ENCODE measurements at regions not wholly inside any gene's neighbourhood (a gene's known extent, or its start where the extent isn't known, plus 50 kb on each side); places are given as distances from the start of the nearest gene placed in this dataset.

GRCh38 chr15:47177177-47177576 is 540.1 kb upstream of the SEMA6D start:
- DNase-seq (ENCODE audit: extremely low read depth in 1 of 2, low read depth in 1 of 2) = no peak

DNA sequence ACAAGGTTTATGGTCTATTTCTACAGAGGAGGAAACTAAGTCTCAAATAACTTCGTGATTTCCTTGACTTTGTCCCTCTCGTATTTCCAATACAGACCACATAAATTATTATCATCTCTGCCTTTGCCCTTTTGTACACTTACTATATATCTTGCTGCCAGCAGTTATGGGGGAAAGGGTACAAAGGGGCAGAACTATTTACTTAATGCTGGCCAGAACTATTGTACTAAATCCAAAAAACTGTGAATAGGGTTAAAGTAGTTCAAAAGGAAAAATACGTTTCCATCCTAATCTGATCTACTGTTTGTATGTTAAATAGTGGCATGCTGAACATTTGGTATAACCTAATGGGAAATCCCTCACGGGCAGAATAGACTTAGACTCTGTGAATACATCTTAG is 537.3 kb upstream of the SEMA6D start:
- no peak for DNase-seq (ENCODE audit: extremely low read depth in 1 of 2, low read depth in 1 of 2)

- no peak for DNase-seq (ENCODE audit: extremely low read depth in 1 of 2, low read depth in 1 of 2)
These were observed 534.5 kb upstream of the SEMA6D start for GRCh38 chr15:47182818-47183217.

GRCh38 chr15:47184003-47184907 is 533.0 kb upstream of the SEMA6D start:
- DNase-seq (ENCODE audit: extremely low read depth in 1 of 2, low read depth in 1 of 2) = no peak

GRCh38 chr15:47184908-47185801 is 532.1 kb upstream of the SEMA6D start:
- no peak for DNase-seq (ENCODE audit: extremely low read depth in 1 of 2, low read depth in 1 of 2)

- DNase-seq (ENCODE audit: extremely low read depth in 1 of 2, low read depth in 1 of 2) = no peak
These were observed 531.2 kb upstream of the SEMA6D start for GRCh38 chr15:47186075-47186474.

- DNase-seq (ENCODE audit: extremely low read depth in 1 of 2, low read depth in 1 of 2) = no peak
These were observed 528.4 kb upstream of the SEMA6D start for GRCh38 chr15:47188758-47189507.

DNA sequence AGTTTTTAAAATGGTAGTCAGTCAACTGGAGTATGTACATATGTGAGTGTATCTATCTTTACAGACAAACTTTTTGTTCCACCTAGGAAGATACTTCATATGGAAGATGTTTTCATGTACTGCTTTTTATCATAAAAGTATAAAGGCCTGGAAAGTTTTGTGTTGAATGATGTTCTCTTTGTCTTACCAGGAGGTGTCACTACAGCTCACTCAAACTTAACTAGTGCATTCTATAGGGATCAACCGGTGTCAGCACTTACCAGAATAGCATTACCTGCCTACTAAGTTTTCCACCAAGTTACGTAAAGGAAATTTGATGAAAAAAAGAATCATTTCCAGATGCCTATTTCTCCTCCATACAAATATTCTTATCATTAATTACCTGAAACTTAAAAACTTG is 522.6 kb upstream of the SEMA6D start:
- DNase-seq (ENCODE audit: extremely low read depth in 1 of 2, low read depth in 1 of 2) = no peak

- peak in 1 of 2 donors; percentile 9 for DNase-seq (ENCODE audit: extremely low read depth in 1 of 2, low read depth in 1 of 2)
These were observed 521.3 kb upstream of the SEMA6D start for GRCh38 chr15:47196048-47196447.

- no peak for DNase-seq (ENCODE audit: extremely low read depth in 1 of 2, low read depth in 1 of 2)
These were observed 513.3 kb upstream of the SEMA6D start for GRCh38 chr15:47203993-47204392.

DNA sequence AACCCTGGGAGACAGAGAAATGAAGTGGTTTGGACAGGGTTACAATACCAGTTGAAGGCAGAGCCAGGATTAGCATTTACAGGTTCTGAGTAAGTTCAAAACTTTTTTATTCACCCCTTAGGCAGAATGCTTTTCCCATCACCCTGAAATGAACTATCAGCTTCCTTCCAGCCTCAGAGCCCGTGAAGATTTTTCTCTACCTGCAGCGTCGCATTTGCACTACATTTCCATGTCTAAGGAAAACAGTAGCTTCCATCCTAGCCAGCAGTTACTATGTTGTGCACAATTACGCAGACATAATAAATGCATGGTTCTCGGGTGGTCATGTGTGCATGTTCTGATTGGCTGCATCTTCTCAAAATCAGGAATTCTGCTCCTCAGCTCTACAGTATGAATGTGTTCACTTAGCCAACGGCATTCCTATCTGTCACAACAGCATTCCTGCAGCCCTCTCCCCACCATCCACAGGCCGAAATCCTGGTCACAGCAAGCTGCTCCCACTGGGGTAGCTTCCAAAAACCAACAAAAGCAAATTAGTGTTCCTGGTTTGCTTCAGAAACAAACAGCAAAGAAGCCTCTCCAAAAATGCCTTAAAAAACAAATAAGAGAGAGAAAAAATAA is 510.8 kb upstream of the SEMA6D start:
- no peak for DNase-seq (ENCODE audit: extremely low read depth in 1 of 2, low read depth in 1 of 2)

GRCh38 chr15:47209591-47209990 is 507.7 kb upstream of the SEMA6D start:
- no peak for DNase-seq (ENCODE audit: extremely low read depth in 1 of 2, low read depth in 1 of 2)

GRCh38 chr15:47212222-47213010 is 504.9 kb upstream of the SEMA6D start:
- no peak for DNase-seq (ENCODE audit: extremely low read depth in 1 of 2, low read depth in 1 of 2)

DNA sequence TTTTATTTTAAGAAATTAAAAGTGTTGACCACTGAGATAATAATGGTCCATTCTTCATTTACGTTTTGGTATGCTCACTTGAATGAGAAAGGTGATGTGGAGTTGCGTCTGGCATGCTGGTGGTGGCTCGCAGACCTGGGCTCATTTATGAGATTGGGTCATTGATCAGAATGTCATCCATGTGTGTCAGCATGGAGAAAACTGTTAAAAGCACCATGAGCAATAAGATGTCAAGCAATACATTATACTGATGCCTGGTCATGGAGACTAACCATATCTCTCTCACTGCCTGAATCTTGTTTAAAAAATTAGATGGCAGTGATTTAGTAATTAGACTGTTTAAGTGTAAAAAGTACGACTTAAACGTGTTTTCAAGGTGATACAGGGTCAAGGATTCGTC is 503.4 kb upstream of the SEMA6D start:
- no peak for DNase-seq (ENCODE audit: extremely low read depth in 1 of 2, low read depth in 1 of 2)

- no peak for DNase-seq (ENCODE audit: extremely low read depth in 1 of 2, low read depth in 1 of 2)
These were observed 499.0 kb upstream of the SEMA6D start for GRCh38 chr15:47218295-47218694.

DNA sequence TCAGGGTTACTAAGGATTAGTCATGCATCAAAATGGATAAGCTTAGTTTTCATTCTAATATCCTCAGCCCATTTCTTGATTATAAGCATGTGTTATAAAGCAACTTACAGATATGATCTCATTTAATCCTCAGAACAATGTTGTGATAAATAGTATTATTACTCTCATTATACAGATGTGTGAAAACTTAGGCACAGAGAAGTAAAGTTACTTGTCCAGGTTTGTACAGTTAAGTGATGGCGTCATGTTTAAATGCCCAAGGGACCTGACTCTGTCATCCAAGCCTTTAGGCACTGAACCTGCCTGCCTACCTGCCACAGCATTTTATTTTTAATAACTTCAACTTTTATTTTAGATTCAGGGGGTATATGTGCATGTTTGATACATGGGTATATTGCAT is 472.9 kb upstream of the SEMA6D start:
- DNase-seq (ENCODE audit: extremely low read depth in 1 of 2, low read depth in 1 of 2) = no peak

DNA sequence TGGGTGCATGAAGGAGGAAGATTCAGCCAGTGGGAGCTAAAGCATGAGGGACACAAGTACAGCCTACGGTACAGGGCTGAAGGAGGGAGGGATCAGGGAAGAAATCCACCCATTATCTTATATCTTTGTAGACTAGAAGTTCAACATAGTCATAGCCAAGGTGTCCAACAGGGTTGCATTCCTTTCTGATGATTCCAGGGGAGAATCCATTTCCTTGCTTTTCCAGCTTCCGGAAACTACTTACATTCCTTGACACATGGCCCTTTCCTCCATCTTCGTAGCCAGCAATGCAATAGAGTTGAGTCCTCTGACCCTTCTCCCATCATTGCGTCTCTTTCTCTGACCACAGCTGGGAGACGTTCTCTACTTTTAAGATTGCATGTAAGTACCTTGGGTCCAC is 471.0 kb upstream of the SEMA6D start:
- DNase-seq (ENCODE audit: extremely low read depth in 1 of 2, low read depth in 1 of 2) = no peak

GRCh38 chr15:47258521-47258920 is 458.8 kb upstream of the SEMA6D start:
- DNase-seq (ENCODE audit: extremely low read depth in 1 of 2, low read depth in 1 of 2) = no peak

DNA sequence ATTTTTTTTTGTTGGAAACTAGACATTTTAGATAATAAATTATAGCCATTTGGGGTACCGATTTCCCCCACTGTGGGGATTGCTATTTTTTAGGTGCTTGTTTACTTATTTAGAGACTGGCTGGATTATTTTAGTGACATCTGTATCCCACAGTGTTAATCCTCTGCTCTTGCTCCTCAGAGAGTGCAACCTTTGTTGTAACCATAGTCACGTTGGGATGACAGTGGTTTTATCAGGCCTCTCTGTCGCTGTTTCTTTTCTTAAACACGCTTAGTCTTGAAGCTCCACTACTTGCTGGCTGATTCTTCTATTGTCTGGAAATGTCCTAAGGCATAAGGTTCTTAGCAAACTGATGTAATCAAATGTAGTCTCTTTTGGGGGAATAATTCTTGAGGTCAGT is 451.6 kb upstream of the SEMA6D start:
- DNase-seq (ENCODE audit: extremely low read depth in 1 of 2, low read depth in 1 of 2) = no peak

- no peak for DNase-seq (ENCODE audit: extremely low read depth in 1 of 2, low read depth in 1 of 2)
These were observed 450.7 kb upstream of the SEMA6D start for GRCh38 chr15:47266566-47266965.

All from stimulated activated CD8-positive, alpha-beta memory T cell treated with anti-CD3 and anti-CD28 coated beads, Interleukin-7, amount 100 ng/mL, for 48 hours (primary cell).